ENCODE measurements at regions not wholly inside any gene's neighbourhood (a gene's known extent, or its start where the extent isn't known, plus 50 kb on each side); places are given as distances from the start of the nearest gene placed in this dataset.

GRCh38 chr17:74018115-74018514 is 185.4 kb upstream of the RPL38 start:
- ChIA-PET CTCF (no interaction called here), POLR2A (no interaction called here)

More at GRCh38 chr17:74018115-74018514, 185.4 kb upstream of the RPL38 start:
- Mint-ChIP-seq H3K27me3 (ENCODE audit: low read depth) (no peaks in the 10 kb centered on the region), H3K4me1 (no peaks in the 10 kb centered on the region), H3K9me3 (no peaks in the 10 kb centered on the region), H3K36me3 (no peaks in the 10 kb centered on the region), H3K4me3 (no peak overlapping the region), H3K27ac (no peak overlapping the region)
- DNase-seq (ENCODE audit: low spot score), result no peak
- TF ChIP-seq ZNF423 (CRISPR knock-in tag; IDR thresholded peaks at IDR 0.05) (no peak), E2F4 (CRISPR knock-in tag; IDR thresholded peaks at IDR 0.05; ENCODE audit: borderline replicate concordance, low read depth) (no peak), SOX15 (CRISPR knock-in tag; IDR thresholded peaks at IDR 0.05) (no peak), CBFB (CRISPR knock-in tag; IDR thresholded peaks at IDR 0.05; ENCODE audit: low read depth) (no peak), IRF2 (CRISPR knock-in tag; IDR thresholded peaks at IDR 0.05; ENCODE audit: borderline replicate concordance, low read depth) (no peak), AR (CRISPR knock-in tag; IDR thresholded peaks at IDR 0.05) (no peak), KAT7 (CRISPR knock-in tag; IDR thresholded peaks at IDR 0.05; ENCODE audit: borderline replicate concordance) (no peak), NFATC4 (CRISPR knock-in tag; IDR thresholded peaks at IDR 0.05) (no peak), HMGXB4 (CRISPR knock-in tag; IDR thresholded peaks at IDR 0.05) (no peak), TEAD4 (CRISPR knock-in tag; IDR thresholded peaks at IDR 0.05) (no peak), EMX1 (CRISPR knock-in tag; IDR thresholded peaks at IDR 0.05) (no peak), NR3C1 (CRISPR knock-in tag; conservative IDR thresholded peaks at IDR 0.05; ENCODE audit: low read depth) (no peak), AFF4 (CRISPR knock-in tag; IDR thresholded peaks at IDR 0.05; ENCODE audit: borderline replicate concordance) (no peak), E2F5 (CRISPR knock-in tag; IDR thresholded peaks at IDR 0.05) (no peak)
- ATAC-seq, result no peak
